Mucosa of rectum (tissue), 2 donors: ENCODE measurements at regions not wholly inside any gene's neighbourhood (a gene's known extent, or its start where the extent isn't known, plus 50 kb on each side); places are given as distances from the start of the nearest gene placed in this dataset.

Source experiments
- H3K27ac ChIP-seq, 2 donors: one replicate each; pipeline ENCODE4 v1.7.0; 2013; ENCODE audit warnings: inconsistent platforms in 2 of 2, low read depth in 2 of 2, low read length in 2 of 2
- H3K27me3 ChIP-seq, 2 donors: one replicate each; pipeline ENCODE4 v1.7.0; 2013; ENCODE audit warnings: low read length in 2 of 2; ENCODE audit not compliant: control insufficient read depth in 2 of 2, insufficient read depth in 2 of 2
- H3K36me3 ChIP-seq, 2 donors: one replicate each; pipeline ENCODE4 v1.7.0; 2013; ENCODE audit warnings: low read length in 2 of 2; ENCODE audit not compliant: control insufficient read depth in 2 of 2, insufficient read depth in 2 of 2
- H3K4me1 ChIP-seq, 2 donors: one replicate each; pipeline ENCODE4 v1.7.0; 2013; ENCODE audit warnings: low read length in 2 of 2, mild to moderate bottlenecking in 1 of 2; ENCODE audit not compliant: control insufficient read depth in 2 of 2, insufficient read depth in 2 of 2
- H3K4me3 ChIP-seq, 2 donors: one replicate each; pipeline ENCODE4 v1.7.0; 2013; ENCODE audit warnings: low read length in 2 of 2
- H3K9ac ChIP-seq, 2 donors: one replicate each; pipeline ENCODE4 v1.7.0; 2013; ENCODE audit warnings: low read length in 2 of 2, low read depth in 1 of 2, mild to moderate bottlenecking in 1 of 2
- H3K9me3 ChIP-seq, 2 donors: one replicate each; pipeline ENCODE4 v1.7.0; 2013; ENCODE audit warnings: low read length in 2 of 2; ENCODE audit not compliant: control insufficient read depth in 2 of 2
- donor health status: healthy.
- donor health status: Normal muscosa, but diverticular disease.

DNA sequence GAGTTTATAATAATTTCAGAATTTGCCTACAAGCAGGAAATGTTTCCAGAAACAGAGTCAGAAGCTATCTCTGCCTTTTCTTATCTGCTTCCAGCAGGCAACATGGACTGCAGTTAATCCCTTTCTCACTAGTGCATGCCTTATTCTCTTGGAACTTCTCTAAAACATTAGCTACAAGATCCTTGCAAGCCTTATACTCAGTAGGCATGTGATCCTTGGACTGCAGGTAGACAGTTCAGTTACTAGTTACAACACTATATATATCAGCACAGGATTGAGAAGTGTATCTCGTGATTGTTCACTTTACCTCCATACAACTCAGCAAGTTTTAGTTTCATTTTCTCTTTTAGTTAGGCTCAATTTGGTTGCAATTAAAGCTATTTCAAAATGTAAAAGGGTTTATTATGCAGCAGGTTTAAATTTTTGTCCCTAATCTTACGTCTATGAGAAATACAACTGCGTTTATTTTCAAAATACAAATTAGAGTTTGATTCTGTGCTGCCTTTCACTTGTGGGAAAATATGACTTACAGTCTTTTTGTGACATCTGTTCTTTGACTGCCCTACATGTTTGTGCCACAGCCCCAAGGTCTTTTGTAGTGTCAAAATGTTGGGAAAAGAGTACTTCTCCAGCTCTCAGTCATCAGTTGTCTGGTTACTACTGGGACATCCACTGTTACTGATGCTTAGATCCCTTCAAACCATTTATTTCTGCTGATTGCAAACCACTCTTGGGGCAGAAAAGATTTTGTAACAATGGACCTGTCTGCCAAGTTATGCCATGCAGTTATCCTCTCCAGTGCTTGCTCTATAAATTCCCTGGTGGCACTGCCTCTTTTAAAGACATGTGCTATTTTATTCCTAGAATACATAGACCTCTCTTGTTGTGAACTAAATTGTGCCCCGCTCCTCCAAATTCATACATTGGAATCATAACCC lies 709.0 kb upstream of the FOXG1 start:
- peak overlapping the region; percentile 7 to 64 for H3K4me3 ChIP-seq
- H3K4me1 ChIP-seq, result no peaks in the 10 kb centered on the region
- no peak overlapping the region for H3K27ac ChIP-seq
- H3K9me3 ChIP-seq, result no peaks in the 10 kb centered on the region
- H3K9ac ChIP-seq, result no peak overlapping the region
- no peaks in the 10 kb centered on the region for H3K36me3 ChIP-seq
- no peaks in the 10 kb centered on the region for H3K27me3 ChIP-seq

DNA sequence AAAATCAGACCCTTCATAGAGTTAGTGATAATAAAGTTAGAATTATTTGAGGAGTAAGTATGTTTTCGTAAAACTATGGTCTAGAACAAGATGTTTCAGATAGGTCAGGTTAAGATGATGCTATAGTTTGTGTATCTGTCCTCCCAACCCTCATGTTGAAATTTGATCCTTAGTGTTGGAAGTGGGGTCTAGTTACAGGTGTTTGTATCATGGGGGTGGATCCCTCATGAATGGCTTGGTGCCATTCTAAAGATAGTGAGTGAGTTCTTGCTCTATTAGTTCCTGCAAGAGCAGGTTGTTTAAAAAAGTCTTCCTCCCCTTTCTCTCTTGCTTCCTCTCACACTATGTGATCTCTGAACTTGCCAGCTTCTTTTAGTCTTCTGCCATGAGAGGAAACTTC lies 707.3 kb upstream of the FOXG1 start:
- no peaks in the 10 kb centered on the region for H3K4me1 ChIP-seq
- H3K9me3 ChIP-seq, result no peaks in the 10 kb centered on the region
- no peak overlapping the region for H3K27ac ChIP-seq
- no peak overlapping the region for H3K4me3 ChIP-seq
- H3K9ac ChIP-seq, result no peak overlapping the region
- no peaks in the 10 kb centered on the region for H3K36me3 ChIP-seq
- no peaks in the 10 kb centered on the region for H3K27me3 ChIP-seq

DNA sequence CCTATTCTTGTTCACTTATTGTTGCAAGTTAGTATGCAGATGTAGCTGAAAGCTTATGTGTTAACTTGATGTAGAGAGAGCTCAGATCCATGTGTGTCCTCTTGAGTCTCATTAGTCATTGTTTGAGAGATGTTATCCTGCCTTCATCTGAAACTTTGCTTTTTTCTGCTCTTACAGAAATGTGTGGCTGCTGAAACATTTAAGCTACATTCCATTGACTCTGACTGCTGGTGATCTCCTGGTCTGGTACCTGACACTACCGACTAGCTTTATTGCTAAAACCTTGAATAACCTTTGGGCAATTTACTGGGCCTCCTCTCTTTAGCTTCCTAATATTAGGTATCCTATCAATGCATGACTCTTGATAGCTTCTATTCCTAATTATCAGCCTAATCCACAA lies 705.6 kb upstream of the FOXG1 start:
- Histone ChIP-seq H3K9ac (no peak overlapping the region), H3K9me3 (no peaks in the 10 kb centered on the region), H3K27me3 (no peaks in the 10 kb centered on the region), H3K4me3 (no peak overlapping the region), H3K27ac (no peak overlapping the region), H3K36me3 (no peaks in the 10 kb centered on the region), H3K4me1 (no peaks in the 10 kb centered on the region)

DNA sequence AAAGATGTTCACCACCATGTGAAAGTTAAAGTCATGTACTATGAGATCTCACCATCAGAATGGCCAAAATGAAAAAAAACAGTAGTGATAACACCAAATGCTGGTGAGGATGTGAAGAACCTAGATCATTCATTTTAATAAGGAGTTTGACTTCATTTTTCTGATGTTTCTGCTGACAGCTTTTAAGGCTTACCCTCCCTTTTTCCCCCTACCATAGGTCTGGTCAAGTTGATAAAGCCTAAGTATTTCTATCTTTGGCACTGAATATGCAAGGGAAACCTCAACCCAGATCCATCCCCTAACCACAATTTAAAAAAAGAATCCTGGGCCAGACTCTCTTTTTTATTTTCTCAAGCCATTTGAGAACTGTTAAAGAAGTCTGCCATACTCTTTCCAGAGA lies 689.6 kb upstream of the FOXG1 start:
- H3K4me3 ChIP-seq, result no peak overlapping the region
- no peaks in the 10 kb centered on the region for H3K36me3 ChIP-seq
- H3K9ac ChIP-seq, result no peak overlapping the region
- H3K9me3 ChIP-seq, result no peaks in the 10 kb centered on the region
- no peak overlapping the region for H3K27ac ChIP-seq
- no peaks in the 10 kb centered on the region for H3K4me1 ChIP-seq
- no peaks in the 10 kb centered on the region for H3K27me3 ChIP-seq

DNA sequence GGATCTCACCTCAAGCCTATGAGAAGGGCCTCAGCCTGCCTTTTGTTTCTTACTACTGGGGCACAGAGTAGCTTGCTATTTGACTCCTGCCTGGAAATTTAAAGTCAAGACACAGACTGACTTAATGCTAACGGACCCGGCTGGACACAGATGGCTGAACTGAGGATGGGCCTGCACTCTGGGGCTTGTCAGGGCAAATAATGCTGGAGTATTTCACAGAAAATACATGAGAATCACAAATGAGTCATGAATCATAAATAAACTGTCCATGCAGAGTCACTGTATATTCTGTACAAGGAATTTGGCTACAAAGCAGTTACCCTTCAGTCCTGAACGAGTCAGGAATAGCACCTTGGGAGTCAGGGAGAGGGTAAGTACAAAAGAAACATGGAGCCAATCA lies 683.2 kb upstream of the FOXG1 start:
- no peaks in the 10 kb centered on the region for H3K36me3 ChIP-seq
- no peak overlapping the region for H3K4me3 ChIP-seq
- H3K9me3 ChIP-seq, result no peaks in the 10 kb centered on the region
- H3K27me3 ChIP-seq, result no peaks in the 10 kb centered on the region
- H3K27ac ChIP-seq, result no peak overlapping the region
- no peak overlapping the region for H3K9ac ChIP-seq
- H3K4me1 ChIP-seq, result no peaks in the 10 kb centered on the region

DNA sequence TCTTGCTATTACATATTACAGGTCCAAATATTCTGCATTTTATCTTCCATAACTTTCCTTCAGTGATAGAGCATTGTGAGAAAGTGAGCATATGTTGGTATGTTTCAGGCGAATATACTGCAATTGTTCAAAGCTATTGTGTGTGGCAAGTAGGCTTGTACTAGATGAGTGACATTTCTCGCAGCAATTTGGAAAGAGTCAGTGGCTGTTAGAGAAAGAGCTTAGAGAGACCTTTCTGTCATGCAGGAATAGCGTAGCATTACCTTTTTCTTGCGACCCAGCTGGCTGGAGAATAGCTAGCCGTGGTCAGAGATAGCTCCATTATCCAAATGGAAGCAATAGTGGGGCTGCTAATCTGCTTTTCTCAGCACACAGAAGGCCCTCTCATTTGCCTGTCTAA lies 678.5 kb upstream of the FOXG1 start:
- H3K27me3 ChIP-seq, result no peaks in the 10 kb centered on the region
- no peaks in the 10 kb centered on the region for H3K4me1 ChIP-seq
- H3K4me3 ChIP-seq, result no peak overlapping the region
- no peaks in the 10 kb centered on the region for H3K9me3 ChIP-seq
- H3K27ac ChIP-seq, result no peak overlapping the region
- H3K9ac ChIP-seq, result no peak overlapping the region
- H3K36me3 ChIP-seq, result no peaks in the 10 kb centered on the region

DNA sequence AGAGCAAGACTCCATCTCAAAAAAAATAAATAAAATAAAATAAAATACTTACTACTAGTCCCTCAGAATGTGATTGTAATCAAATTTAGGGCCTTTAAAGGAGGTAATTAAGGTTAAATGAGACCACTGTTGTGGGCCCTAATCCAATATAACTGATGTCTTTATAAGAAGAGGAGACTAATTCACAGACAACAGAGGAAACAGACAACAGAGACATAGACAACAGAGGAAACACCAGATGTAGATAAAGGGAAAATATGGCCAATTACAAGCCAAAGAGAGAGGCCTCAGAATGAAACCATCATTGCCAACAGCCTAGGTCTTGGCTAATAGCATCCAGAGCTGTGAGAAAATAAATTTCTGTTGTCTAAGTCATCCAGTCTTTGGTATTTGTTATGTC lies 669.0 kb upstream of the FOXG1 start:
- no peak overlapping the region for H3K27ac ChIP-seq
- no peak overlapping the region for H3K4me3 ChIP-seq
- no peaks in the 10 kb centered on the region for H3K36me3 ChIP-seq
- H3K4me1 ChIP-seq, result no peaks in the 10 kb centered on the region
- H3K9ac ChIP-seq, result no peak overlapping the region
- no peaks in the 10 kb centered on the region for H3K27me3 ChIP-seq
- H3K9me3 ChIP-seq, result no peaks in the 10 kb centered on the region

DNA sequence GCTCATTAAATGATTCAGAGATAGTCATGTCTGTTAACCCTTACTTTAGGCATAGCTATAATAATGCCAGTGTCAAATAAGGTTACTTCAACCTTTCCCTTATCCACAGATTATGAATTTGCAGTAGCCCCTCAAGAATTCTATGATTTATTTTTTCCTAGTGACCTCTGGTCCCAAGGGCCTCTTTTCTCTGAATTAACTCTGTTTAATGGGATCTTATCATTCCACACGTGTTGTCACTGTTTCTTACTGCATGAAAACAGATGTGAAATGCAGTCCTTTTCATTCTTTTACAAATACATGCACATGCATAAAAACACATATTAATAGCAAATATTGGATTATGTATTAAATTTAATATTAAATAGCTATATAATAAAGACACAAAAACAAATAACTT lies 667.7 kb upstream of the FOXG1 start:
- no peaks in the 10 kb centered on the region for H3K27me3 ChIP-seq
- H3K4me1 ChIP-seq, result no peaks in the 10 kb centered on the region
- no peaks in the 10 kb centered on the region for H3K9me3 ChIP-seq
- H3K27ac ChIP-seq, result no peak overlapping the region
- H3K9ac ChIP-seq, result no peak overlapping the region
- no peaks in the 10 kb centered on the region for H3K36me3 ChIP-seq
- H3K4me3 ChIP-seq, result no peak overlapping the region

DNA sequence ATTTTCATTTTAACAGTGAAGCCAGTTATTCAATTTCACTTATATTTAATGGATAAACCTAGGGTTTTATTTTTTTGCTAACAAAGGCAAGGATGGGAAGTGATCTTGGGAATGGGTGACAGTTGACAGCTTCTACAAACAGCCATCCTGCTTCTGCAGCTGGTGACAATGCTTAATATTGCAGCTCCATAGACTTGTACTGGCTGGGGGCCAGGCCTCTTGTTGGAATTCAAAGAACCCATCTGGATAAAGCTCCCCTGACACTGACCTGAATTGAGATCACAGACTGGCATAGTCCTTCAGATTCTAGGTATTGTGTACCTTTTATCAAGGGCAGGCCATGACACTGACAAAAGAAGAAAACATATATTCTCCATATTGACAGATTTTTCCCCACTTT lies 664.6 kb upstream of the FOXG1 start:
- Histone ChIP-seq H3K27ac (no peak overlapping the region), H3K27me3 (no peaks in the 10 kb centered on the region), H3K9me3 (no peaks in the 10 kb centered on the region), H3K4me3 (no peak overlapping the region), H3K4me1 (no peaks in the 10 kb centered on the region), H3K36me3 (no peaks in the 10 kb centered on the region), H3K9ac (no peak overlapping the region)

DNA sequence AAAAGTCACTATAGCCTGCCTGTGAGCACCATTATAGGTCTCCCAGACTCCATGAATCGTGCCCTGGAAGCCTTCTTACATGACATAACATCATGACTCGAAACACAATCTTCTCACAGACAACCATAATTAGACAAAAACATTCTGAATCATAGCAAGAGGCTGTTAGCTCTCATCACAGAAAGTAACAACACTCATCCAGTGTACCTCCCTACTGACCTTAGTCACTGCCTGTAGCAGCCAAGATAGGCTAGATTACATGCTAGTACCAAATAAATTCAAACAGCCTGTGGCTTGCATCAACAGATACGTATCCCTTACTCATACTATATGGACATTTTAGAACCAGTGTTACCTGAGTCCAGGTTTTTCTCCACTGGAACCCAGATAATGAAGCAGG lies 663.8 kb upstream of the FOXG1 start:
- no peaks in the 10 kb centered on the region for H3K9me3 ChIP-seq
- no peak overlapping the region for H3K4me3 ChIP-seq
- no peaks in the 10 kb centered on the region for H3K4me1 ChIP-seq
- no peak overlapping the region for H3K9ac ChIP-seq
- no peaks in the 10 kb centered on the region for H3K36me3 ChIP-seq
- no peak overlapping the region for H3K27ac ChIP-seq
- no peaks in the 10 kb centered on the region for H3K27me3 ChIP-seq
